ENCODE measurements at regions not wholly inside any gene's neighbourhood (a gene's known extent, or its start where the extent isn't known, plus 50 kb on each side); places are given as distances from the start of the nearest gene placed in this dataset.

DNA sequence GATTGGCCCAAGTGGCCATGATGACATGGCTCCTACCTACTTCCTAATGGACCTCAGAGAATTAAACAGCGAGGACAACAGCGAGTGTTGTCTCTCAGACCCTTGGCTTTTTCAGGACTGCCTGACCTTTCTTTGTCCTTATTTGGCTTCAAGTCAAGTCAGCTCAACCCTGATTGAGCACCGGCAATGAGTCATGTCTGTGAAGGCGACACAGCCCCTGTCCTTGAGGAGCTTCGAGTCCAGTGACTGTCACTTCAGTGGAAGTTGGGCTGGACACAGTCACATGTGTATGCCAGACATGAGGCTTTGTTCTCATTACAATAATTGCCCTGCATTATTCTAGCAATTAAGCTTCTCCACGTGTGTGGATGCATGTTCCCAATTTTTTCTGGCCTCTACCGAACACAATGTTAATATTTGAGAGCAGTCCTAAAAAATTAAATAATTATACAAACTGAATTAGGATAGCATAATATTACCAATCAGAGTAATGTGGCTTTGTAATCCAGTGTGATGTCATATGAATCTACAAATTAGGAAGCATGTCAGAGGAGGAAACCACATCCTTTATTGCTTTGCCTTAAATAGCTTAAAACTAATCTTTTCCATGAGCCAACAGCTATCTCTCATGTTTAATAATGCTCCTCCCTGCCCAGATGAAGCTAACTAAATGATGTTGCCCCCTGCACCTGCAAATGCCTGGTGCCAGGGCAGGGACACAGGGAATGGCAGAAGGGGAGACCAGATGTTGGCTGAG, 178.6 kb downstream of the CDH26 start:
- no peak for DNase-seq (ENCODE audit: low read depth)
- no peak overlapping the region for H3K4me3 ChIP-seq (ENCODE audit: low read depth, low read length)
- TF ChIP-seq, protein P1, sequence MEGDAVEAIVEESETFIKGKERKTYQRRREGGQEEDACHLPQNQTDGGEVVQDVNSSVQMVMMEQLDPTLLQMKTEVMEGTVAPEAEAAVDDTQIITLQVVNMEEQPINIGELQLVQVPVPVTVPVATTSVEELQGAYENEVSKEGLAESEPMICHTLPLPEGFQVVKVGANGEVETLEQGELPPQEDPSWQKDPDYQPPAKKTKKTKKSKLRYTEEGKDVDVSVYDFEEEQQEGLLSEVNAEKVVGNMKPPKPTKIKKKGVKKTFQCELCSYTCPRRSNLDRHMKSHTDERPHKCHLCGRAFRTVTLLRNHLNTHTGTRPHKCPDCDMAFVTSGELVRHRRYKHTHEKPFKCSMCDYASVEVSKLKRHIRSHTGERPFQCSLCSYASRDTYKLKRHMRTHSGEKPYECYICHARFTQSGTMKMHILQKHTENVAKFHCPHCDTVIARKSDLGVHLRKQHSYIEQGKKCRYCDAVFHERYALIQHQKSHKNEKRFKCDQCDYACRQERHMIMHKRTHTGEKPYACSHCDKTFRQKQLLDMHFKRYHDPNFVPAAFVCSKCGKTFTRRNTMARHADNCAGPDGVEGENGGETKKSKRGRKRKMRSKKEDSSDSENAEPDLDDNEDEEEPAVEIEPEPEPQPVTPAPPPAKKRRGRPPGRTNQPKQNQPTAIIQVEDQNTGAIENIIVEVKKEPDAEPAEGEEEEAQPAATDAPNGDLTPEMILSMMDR (conservative IDR thresholded peaks at IDR 0.05; ENCODE audit: low read depth, low read length): no peak

DNA sequence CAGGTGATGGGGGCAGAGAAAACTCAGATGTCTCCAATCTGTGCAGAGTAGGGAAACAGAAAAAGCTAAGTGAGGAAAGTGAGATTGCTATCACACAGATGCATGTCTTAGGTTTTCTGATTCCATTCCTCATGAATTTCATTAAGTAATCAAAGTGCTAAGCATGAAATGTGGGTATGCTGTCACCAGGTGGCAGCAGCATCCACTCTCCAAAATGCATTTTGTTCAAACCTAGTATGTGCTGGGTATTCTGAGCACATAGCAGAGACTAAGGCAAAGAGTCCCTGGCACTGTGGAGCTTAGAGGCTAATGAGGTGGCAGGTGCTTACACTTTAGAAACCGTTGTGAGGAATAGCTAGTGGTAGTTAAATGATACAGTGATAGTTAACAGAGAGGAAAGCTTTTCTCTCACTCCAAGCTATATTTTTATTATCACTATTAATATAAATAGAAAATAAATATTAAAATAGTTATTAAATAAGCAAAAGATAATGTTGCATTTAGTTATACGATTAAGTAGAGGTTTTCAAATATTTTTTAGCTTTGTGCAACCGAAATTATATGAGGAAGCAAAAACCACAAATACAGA, 179.5 kb downstream of the CDH26 start:
- TF ChIP-seq, protein P1 (conservative IDR thresholded peaks at IDR 0.05; ENCODE audit: low read depth, low read length): peak; percentile 64
- DNase-seq (ENCODE audit: low read depth): no peak
- H3K4me3 ChIP-seq (ENCODE audit: low read depth, low read length): peak overlapping the region; percentile 44

DNA sequence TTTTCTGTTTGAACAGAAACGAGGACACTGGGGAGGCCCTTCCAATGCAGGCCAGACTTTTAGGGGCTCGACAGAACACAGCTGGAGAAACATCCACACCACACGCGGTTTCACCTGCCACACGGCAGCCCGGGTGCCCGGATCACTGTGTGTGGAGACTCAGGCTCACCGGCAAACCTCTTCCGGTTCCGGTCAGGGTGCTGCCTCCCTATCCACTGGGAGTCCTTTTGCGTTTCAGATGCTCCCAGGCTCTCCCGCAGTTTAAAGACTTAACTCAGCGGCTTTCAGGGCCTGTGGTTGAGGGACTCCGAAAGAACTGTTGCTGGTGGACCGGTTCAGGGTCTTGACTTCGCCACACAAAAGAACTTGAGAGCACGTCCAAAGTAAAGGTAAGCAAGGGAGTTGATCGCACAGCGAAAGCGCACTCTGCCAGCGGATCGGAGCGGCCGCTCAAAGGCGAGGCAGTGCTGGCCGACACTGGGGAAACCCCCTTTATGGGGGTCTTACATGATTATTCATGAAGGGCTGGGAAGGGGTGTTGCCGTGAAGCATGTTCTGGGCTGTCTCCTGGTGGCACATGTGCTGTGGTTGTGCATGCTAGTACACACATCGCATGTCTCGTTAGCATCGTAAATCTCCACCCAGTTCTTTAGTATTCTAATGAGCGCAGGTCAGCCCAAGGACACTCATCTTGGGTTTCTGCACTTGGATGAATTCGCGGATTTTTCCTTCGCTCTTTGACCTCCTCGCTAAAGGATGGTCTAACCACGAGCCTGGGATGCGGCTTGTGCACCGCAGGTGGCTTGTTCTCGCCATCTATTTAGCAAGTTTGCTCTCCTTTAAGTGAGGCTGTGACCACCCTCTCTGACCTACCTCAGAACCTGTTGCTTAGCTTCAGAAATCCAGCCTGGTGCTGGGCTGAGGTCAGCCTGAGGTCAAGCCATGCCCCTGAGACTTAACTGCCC, 180.3 kb downstream of the CDH26 start:
- DNase-seq (ENCODE audit: low read depth): no peak
- peak overlapping the region; percentile 44 for H3K4me3 ChIP-seq (ENCODE audit: low read depth, low read length)
- TF ChIP-seq, protein P1 (conservative IDR thresholded peaks at IDR 0.05; ENCODE audit: low read depth, low read length): no peak

DNA sequence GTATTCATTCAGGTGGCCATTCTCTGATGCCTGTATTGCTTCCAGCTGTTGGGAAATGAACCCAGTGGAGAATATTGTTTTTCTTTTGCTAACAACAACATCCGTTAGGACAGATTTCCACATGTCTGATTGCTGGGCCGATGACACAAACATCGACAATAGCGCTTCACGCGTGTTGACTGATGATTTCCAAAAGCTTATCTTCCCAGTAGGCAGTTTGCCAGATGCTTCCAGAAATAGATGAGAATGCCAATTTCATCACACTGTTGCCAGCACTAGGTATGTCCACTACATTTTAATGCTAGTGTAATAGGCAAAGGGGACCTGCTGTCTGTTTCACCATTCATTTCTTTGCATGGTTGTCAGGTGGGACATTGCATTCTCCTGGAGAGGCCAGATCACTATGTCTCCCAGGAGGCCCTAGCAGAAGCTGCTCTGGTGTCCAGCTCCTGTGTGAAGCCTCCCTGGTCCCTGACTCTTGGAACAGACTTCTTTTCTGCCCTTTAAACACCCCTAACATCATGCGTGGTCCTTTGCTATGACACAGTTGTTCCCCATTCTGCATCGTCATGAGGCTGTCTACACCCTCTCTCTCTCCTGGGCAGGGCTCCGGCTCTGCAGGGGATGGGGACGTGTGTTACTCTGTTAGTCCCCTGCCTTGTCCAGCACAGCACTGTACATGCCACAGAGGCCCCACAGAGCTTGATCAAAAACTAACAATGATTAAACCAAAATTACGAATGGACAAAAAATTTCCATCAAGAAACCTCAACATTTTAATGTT, 181.6 kb downstream of the CDH26 start:
- DNase-seq (ENCODE audit: low read depth): no peak
- TF ChIP-seq, protein P1 (conservative IDR thresholded peaks at IDR 0.05; ENCODE audit: low read depth, low read length): no peak
- H3K4me3 ChIP-seq (ENCODE audit: low read depth, low read length): no peak overlapping the region

DNA sequence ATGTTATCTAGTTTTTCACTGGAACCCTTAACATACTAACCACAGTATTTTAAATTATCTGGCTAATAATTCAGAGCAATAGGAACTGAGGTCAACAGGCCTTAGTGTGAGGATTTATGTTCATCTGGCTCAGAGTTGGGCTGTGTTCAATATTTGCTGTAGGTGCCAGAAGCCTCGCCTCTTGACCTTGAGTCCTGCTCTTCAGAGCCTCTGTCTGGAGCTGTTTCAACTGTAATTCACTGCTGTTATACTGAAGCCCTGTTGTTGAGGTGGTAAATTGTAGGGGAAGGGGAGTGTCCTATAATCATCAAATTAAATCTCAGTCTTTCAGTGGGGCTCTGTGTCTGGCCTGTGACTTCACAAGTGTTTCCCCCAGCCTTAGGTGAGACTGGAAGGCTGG, 184.4 kb downstream of the CDH26 start:
- DNase-seq (ENCODE audit: low read depth): no peak
- H3K4me3 ChIP-seq (ENCODE audit: low read depth, low read length): no peak overlapping the region
- TF ChIP-seq, protein P1 (conservative IDR thresholded peaks at IDR 0.05; ENCODE audit: low read depth, low read length): no peak

DNA sequence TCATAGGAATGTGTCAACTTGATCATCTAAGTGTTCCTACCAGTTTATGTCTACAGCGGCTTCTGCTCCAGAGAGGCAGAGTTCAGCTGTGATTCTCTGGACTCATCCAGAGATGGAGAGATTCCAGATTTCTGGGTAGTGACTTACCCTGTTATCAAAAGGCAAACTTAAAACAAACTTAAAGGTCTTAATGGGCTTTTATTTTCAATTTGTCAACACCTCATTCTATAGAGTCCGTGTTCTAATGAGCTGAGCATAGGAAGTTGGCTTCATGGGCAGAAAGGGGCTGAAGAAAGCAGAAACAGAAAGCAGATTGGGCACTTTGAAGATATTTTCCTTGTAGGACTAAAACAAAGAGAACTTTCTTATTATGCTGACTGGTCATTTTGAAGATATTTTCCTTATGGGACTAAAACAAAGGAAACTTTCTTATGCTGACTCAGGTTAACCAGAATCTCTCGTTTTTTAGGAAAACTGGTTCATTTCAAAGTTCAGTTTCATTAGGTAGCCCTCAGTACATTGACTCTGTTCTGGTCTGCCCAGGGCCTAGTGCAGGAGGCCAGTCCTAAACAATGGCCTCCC, 185.1 kb downstream of the CDH26 start:
- H3K4me3 ChIP-seq (ENCODE audit: low read depth, low read length): no peak overlapping the region
- no peak for DNase-seq (ENCODE audit: low read depth)
- TF ChIP-seq, protein P1 (conservative IDR thresholded peaks at IDR 0.05; ENCODE audit: low read depth, low read length): no peak
